ENCODE measurements at regions not wholly inside any gene's neighbourhood (a gene's known extent, or its start where the extent isn't known, plus 50 kb on each side); places are given as distances from the start of the nearest gene placed in this dataset.

DNA sequence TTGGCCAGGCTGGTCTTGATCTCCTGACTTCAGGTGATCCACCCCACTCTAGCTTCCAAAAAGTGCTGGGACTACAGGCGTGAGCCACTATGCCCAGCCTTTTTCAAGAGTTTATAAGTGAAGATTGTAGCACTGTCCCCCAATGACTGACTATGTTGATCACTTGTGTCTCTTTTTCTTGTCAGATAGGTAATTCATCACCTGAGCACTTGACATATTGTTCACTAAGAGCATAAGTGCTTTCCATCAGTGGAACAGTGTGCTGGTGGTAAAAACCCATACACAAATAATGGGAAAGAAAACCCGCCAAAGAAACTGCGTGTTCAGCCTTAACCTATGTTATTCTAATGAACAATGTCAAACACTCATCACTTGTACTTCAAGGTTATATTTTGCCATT lies 414.4 kb upstream of the CDH7 start:
- H3K36me3 Mint-ChIP-seq (ENCODE audit: insufficient read depth) = peaks cover 2% of the 10 kb centered on the region
- no peak overlapping the region for H3K4me3 Mint-ChIP-seq
- H3K27me3 Mint-ChIP-seq = no peaks in the 10 kb centered on the region
- H3K9me3 Mint-ChIP-seq = peaks cover 17% of the 10 kb centered on the region
- ATAC-seq (replicated peaks; ENCODE audit: extremely low read depth, poor library complexity, severe bottlenecking) = no peak
- no peak overlapping the region for H3K27ac Mint-ChIP-seq (ENCODE audit: low read depth)
- DNase-seq (ENCODE audit: low spot score in 2 of 2) = no peak
- no peaks in the 10 kb centered on the region for H3K4me1 Mint-ChIP-seq

DNA sequence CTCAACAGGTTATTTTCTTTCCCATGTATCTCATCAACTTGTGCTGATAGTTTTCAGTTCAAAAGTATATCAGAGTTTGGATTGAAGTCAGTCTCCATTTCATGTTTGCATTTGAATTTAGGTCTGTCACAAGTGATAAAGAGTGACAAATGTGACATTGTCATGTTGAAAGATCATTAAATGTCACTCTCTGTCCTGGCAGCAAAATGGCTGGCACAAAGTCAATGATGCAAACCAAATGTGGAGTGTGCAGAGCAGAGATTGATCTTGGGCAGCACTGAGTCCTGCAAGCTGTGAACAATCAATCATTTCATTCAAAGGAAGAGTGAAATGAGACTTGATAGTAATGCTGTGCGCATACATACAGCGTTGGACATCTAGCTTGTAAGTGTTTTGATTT lies 421.8 kb upstream of the CDH7 start:
- no peak overlapping the region for H3K27ac Mint-ChIP-seq (ENCODE audit: low read depth)
- peaks cover 3% of the 10 kb centered on the region for H3K9me3 Mint-ChIP-seq
- H3K4me3 Mint-ChIP-seq = no peak overlapping the region
- no peaks in the 10 kb centered on the region for H3K4me1 Mint-ChIP-seq
- ATAC-seq (replicated peaks; ENCODE audit: extremely low read depth, poor library complexity, severe bottlenecking) = no peak
- H3K36me3 Mint-ChIP-seq (ENCODE audit: insufficient read depth) = no peaks in the 10 kb centered on the region
- DNase-seq (ENCODE audit: low spot score in 2 of 2) = no peak
- no peaks in the 10 kb centered on the region for H3K27me3 Mint-ChIP-seq

DNA sequence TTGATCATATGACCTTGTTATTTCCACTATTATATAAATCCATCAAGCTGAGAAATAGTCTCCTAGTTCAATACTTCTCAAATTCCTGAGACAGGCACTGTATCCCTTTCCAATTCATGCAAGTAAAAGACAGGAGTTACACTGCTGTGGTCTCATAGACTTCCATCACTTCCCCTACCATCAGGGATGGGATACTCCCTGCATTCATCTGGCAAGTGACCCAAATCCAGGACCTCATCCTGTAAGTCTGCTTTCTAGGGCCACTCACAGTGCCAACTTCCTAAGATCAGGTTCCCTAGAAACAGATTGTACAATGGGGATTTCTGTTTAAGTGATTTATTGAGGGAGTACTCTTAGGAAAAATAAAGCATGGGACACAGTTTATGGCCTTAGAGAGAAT lies 424.0 kb upstream of the CDH7 start:
- no peaks in the 10 kb centered on the region for H3K27me3 Mint-ChIP-seq
- DNase-seq (ENCODE audit: low spot score in 2 of 2) = no peak
- H3K4me3 Mint-ChIP-seq = no peak overlapping the region
- no peaks in the 10 kb centered on the region for H3K4me1 Mint-ChIP-seq
- no peak for ATAC-seq (replicated peaks; ENCODE audit: extremely low read depth, poor library complexity, severe bottlenecking)
- no peak overlapping the region for H3K27ac Mint-ChIP-seq (ENCODE audit: low read depth)
- no peaks in the 10 kb centered on the region for H3K36me3 Mint-ChIP-seq (ENCODE audit: insufficient read depth)
- peaks cover 2% of the 10 kb centered on the region for H3K9me3 Mint-ChIP-seq

DNA sequence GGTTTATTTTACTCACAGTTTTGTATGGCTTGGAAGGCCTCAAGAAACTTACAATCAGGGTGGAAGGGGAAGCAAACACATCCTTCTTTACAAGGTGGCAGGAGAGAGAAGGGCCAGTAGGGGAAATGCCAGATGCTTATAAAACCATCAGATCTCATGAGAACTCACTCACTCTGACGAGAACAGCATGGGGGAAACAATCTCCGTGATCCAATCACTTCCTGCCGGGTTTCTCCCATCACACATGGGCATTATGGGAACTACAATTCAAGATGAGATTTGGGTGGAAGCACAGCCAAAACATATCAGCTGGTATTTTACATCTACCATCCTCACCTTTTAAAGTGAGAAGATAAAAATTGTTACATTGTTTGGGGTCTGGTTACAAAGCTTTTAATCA lies 427.9 kb upstream of the CDH7 start:
- peaks cover 5% of the 10 kb centered on the region for H3K9me3 Mint-ChIP-seq
- no peaks in the 10 kb centered on the region for H3K36me3 Mint-ChIP-seq (ENCODE audit: insufficient read depth)
- H3K27me3 Mint-ChIP-seq = no peaks in the 10 kb centered on the region
- no peaks in the 10 kb centered on the region for H3K4me1 Mint-ChIP-seq
- no peak overlapping the region for H3K4me3 Mint-ChIP-seq
- H3K27ac Mint-ChIP-seq (ENCODE audit: low read depth) = no peak overlapping the region
- DNase-seq (ENCODE audit: low spot score in 2 of 2) (no peak), ATAC-seq (replicated peaks; ENCODE audit: extremely low read depth, poor library complexity, severe bottlenecking) (no peak)

DNA sequence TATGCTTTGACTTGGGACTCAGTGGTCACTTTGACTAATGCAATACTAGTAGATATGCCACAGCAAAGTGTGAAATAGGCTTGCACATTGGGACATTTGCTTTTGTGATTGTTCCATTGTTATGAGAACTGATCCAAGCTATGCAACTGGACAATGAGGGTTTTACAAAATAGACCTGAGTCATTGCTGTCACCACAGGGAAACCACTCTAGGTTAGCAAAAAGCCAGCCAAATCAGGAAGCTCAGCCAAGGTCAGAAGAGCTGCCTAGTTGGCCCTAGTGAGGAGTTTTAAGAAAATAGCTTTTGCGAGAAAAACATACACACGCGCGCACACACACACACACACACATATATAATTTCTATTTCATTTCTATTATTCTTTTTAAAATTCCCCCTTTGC lies 452.4 kb upstream of the CDH7 start:
- Mint-ChIP-seq H3K27ac (ENCODE audit: low read depth) (no peak overlapping the region), H3K9me3 (peaks cover 12% of the 10 kb centered on the region), H3K4me1 (no peaks in the 10 kb centered on the region), H3K27me3 (no peaks in the 10 kb centered on the region), H3K36me3 (ENCODE audit: insufficient read depth) (no peaks in the 10 kb centered on the region), H3K4me3 (no peak overlapping the region)
- no peak for ATAC-seq (replicated peaks; ENCODE audit: extremely low read depth, poor library complexity, severe bottlenecking)
- DNase-seq (ENCODE audit: low spot score in 2 of 2) = no peak

DNA sequence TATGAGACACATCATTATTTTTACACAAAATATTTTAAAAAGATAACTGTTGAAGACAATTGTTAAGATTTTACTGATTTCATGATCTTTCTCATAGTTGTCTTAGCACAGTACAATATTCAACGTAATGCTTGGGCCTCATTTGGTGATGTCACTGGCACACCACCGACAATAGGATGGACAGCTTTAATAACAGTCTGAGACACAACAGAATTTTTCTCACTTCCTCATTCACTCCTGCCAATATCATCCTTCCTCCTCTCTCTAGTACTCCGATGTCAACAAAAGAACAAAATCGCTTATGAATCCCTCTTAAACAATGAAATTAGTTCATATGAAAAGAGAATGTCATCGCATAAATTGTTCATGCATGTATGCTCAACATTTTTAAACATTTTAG lies 461.9 kb upstream of the CDH7 start:
- Mint-ChIP-seq H3K9me3 (peaks cover 24% of the 10 kb centered on the region), H3K27ac (ENCODE audit: low read depth) (no peak overlapping the region), H3K27me3 (no peaks in the 10 kb centered on the region), H3K36me3 (ENCODE audit: insufficient read depth) (no peaks in the 10 kb centered on the region), H3K4me3 (no peak overlapping the region), H3K4me1 (no peaks in the 10 kb centered on the region)
- no peak for ATAC-seq (replicated peaks; ENCODE audit: extremely low read depth, poor library complexity, severe bottlenecking)
- no peak for DNase-seq (ENCODE audit: low spot score in 2 of 2)

DNA sequence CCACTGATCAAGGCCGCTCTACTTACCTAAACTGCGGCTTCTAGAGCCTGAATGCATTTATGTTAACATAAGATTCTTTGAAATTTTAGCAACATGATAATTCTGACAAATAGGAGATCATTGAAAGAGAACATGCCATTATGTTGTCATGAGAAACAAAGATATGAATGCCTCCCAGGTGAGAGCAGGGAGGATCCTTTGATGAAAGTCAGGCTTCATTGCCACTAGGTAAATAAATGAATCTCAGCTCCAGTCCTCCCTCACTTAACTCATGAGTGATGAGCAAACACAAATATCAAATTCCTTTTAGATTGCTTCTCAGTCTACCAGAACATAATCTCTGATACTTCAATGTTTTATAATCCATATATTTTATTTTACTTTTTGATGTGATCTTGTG lies 463.2 kb upstream of the CDH7 start:
- Mint-ChIP-seq H3K27ac (ENCODE audit: low read depth) (no peak overlapping the region), H3K4me1 (no peaks in the 10 kb centered on the region), H3K9me3 (peaks cover 29% of the 10 kb centered on the region), H3K4me3 (no peak overlapping the region), H3K27me3 (no peaks in the 10 kb centered on the region), H3K36me3 (ENCODE audit: insufficient read depth) (no peaks in the 10 kb centered on the region)
- ATAC-seq (replicated peaks; ENCODE audit: extremely low read depth, poor library complexity, severe bottlenecking) (no peak), DNase-seq (ENCODE audit: low spot score in 2 of 2) (no peak)

DNA sequence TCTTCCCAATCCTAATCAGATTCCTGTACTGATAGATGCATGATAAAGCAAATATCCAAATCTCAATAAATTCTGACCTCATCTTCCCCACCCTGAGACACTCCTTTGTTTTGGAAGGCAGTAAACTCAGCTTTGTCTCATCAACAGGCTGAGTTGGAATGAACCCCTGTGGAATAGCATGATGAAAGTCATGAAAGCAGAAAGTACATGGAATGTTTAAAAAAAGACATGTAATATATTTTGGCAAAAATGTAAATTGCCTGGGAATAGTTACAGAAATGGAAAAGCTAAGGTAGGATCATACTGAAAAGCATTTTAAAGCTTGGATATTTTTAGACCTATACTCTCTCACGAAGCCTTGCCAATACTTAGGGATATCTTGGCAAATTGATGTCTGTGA lies 468.7 kb upstream of the CDH7 start:
- peaks cover 34% of the 10 kb centered on the region for H3K9me3 Mint-ChIP-seq
- DNase-seq (ENCODE audit: low spot score in 2 of 2) (no peak), ATAC-seq (replicated peaks; ENCODE audit: extremely low read depth, poor library complexity, severe bottlenecking) (no peak)
- H3K27me3 Mint-ChIP-seq = no peaks in the 10 kb centered on the region
- H3K4me3 Mint-ChIP-seq = no peak overlapping the region
- H3K27ac Mint-ChIP-seq (ENCODE audit: low read depth) = no peak overlapping the region
- no peaks in the 10 kb centered on the region for H3K4me1 Mint-ChIP-seq
- H3K36me3 Mint-ChIP-seq (ENCODE audit: insufficient read depth) = no peaks in the 10 kb centered on the region

DNA sequence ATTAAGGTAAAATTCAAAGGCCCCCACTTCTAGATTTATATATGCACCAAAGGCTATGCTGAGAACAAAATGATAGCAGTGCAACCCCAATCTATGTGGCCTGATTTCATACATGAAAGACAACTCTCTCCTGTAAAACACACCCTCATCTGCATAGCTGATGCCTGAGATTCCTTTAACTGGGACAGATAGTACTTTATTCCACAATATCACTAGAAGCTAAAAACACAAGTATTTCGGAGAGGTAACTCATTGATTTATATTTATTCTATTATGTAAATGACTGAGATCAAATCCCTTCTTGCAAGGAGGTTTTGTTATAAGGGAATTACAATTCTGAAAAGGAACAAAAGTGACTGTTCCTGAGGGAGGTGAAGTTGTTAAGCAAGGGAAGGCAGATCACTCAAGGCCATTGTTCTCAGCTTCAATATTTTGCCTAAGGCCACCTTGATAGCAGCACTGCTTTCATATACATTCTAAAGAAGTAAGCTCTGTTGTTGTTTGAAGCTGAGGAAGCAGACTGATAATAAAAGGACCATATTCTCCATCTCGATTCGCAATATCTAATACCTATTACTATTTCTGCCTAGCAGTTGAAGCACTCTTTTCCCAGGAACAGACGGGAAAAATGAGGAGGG lies 471.0 kb upstream of the CDH7 start:
- Mint-ChIP-seq H3K9me3 (peaks cover 28% of the 10 kb centered on the region), H3K27ac (ENCODE audit: low read depth) (no peak overlapping the region), H3K27me3 (no peaks in the 10 kb centered on the region), H3K4me3 (no peak overlapping the region), H3K4me1 (no peaks in the 10 kb centered on the region), H3K36me3 (ENCODE audit: insufficient read depth) (peaks cover 2% of the 10 kb centered on the region)
- DNase-seq (ENCODE audit: low spot score in 2 of 2) (no peak), ATAC-seq (replicated peaks; ENCODE audit: extremely low read depth, poor library complexity, severe bottlenecking) (no peak)

DNA sequence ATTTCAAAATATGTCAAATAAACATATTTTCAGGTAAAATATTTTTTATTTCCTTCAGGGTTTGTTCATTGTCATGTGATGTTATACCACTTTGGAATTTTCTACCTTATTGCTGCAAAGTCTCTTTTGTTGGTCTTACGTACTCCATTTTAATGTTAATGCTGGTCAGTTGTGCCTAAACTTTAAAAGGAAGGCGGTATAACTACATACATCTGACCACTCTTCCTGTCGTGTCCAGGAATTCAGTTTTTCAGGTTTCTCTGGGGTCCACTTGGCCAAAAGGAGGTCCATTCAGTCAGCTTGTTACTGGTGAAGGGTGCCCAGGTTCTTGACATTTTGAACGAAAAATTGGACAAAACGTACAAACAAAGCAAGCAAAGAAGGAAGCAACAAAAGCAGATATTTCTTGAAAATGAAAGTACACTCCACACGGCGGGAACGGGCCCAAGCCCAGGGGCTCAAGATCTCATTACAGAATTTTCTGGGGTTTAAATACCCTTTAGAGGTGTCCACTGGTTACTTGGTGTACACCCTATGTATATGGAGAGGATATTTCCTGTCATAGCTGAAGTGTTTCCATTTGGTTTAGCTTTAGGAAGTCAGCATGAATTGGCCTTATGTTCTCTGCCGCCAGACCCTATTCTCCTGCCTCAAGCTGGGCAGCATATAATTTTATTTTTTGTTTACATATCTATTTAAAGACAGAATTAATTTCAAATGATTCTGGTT lies 471.7 kb upstream of the CDH7 start:
- Mint-ChIP-seq H3K27ac (ENCODE audit: low read depth) (no peak overlapping the region), H3K27me3 (no peaks in the 10 kb centered on the region), H3K36me3 (ENCODE audit: insufficient read depth) (peaks cover 2% of the 10 kb centered on the region), H3K9me3 (peaks cover 22% of the 10 kb centered on the region), H3K4me3 (no peak overlapping the region), H3K4me1 (no peaks in the 10 kb centered on the region)
- no peak for ATAC-seq (replicated peaks; ENCODE audit: extremely low read depth, poor library complexity, severe bottlenecking)
- DNase-seq (ENCODE audit: low spot score in 2 of 2) = no peak

DNA sequence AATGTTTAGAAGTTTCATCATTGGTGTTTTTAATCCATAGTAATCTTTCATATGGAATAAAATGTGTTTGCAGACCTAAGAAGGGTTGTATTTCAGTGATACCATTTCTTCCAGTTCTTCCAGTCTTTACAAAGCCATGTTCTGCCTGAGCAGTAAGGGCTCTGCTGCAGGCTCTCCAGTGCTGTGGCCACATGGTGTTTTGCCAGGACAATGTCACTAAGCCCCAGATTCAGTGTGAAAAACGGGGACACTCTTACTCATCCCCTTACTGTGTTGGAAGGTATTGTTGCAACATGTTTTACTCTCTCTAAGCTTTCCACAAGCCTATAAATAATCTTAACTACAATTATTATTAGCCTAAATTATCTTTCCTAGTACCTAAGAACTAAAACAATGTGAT lies 481.4 kb upstream of the CDH7 start:
- Mint-ChIP-seq H3K27me3 (no peaks in the 10 kb centered on the region), H3K9me3 (peaks cover 17% of the 10 kb centered on the region), H3K27ac (ENCODE audit: low read depth) (no peak overlapping the region), H3K36me3 (ENCODE audit: insufficient read depth) (no peaks in the 10 kb centered on the region), H3K4me1 (no peaks in the 10 kb centered on the region), H3K4me3 (no peak overlapping the region)
- no peak for ATAC-seq (replicated peaks; ENCODE audit: extremely low read depth, poor library complexity, severe bottlenecking)
- no peak for DNase-seq (ENCODE audit: low spot score in 2 of 2)

DNA sequence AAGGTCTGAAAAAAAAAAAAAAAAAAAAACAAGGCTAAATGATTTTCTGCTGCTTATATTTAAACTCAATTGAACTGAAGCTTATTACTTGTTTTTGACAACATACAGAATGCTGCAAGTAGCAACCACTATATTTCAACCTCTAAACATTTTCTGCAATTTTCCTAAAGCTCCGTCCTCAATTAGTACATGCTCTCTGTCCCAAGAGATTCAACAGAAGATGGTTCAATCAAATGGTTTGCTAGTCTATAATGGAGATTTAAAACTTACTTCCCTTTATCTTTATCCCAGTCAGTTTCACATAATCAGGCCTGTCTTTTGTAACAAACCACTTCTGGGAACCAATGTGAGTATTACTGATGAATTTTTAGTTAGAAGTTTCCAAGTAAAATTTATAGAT lies 485.1 kb upstream of the CDH7 start:
- DNase-seq (ENCODE audit: low spot score in 2 of 2) (no peak), ATAC-seq (replicated peaks; ENCODE audit: extremely low read depth, poor library complexity, severe bottlenecking) (no peak)
- H3K27ac Mint-ChIP-seq (ENCODE audit: low read depth) = no peak overlapping the region
- H3K9me3 Mint-ChIP-seq = peaks cover 23% of the 10 kb centered on the region
- no peak overlapping the region for H3K4me3 Mint-ChIP-seq
- H3K36me3 Mint-ChIP-seq (ENCODE audit: insufficient read depth) = no peaks in the 10 kb centered on the region
- H3K4me1 Mint-ChIP-seq = no peaks in the 10 kb centered on the region
- H3K27me3 Mint-ChIP-seq = no peaks in the 10 kb centered on the region

DNA sequence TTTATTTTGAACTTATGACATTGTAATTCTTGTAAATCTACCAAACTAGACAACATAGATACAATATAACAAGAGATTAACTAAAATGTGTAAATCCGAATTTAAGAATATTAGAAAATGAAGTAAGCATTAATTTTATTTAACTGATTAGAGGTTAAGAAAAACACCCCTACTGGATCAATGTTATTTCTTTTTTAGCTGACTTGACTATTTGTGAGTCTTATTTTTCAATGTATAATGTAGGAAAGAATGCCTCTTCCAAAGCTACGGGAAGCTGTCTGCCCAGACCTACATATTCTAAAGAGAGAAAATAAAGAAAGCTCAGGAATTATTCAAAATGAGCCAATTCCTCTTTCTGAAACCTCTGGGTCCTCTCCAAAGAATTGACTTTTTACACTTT lies 490.8 kb upstream of the CDH7 start:
- no peaks in the 10 kb centered on the region for H3K27me3 Mint-ChIP-seq
- no peak overlapping the region for H3K27ac Mint-ChIP-seq (ENCODE audit: low read depth)
- ATAC-seq (replicated peaks; ENCODE audit: extremely low read depth, poor library complexity, severe bottlenecking) = no peak
- no peaks in the 10 kb centered on the region for H3K36me3 Mint-ChIP-seq (ENCODE audit: insufficient read depth)
- DNase-seq (ENCODE audit: low spot score in 2 of 2) = no peak
- H3K9me3 Mint-ChIP-seq = peaks cover 12% of the 10 kb centered on the region
- no peak overlapping the region for H3K4me3 Mint-ChIP-seq
- H3K4me1 Mint-ChIP-seq = no peaks in the 10 kb centered on the region
